ENCODE measurements at regions not wholly inside any gene's neighbourhood (a gene's known extent, or its start where the extent isn't known, plus 50 kb on each side); places are given as distances from the start of the nearest gene placed in this dataset.

DNA sequence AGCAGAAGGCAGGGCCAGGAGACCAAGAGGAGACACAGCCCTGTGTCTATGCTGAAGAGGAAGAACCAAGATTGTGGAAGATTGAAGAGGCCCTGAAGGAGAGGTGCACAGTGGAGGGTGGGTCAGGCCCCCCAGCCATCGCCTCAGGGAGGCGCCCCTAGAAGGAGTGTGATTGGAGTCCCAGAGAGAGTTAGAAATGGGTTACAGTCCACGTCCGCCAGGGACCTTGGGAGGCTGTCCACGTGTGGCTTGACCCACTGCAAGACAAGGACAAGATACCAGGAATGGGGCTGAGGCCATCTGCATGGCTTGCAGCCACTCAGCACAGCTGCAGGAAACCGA is 375.1 kb downstream of the NPHP4 start:
- no peaks in the 10 kb centered on the region for H4K20me1 ChIP-seq (ENCODE audit: insufficient read depth, low read length)
- Mint-ChIP-seq H3K4me1 (no peaks in the 10 kb centered on the region), H3K27me3 (ENCODE audit: low read depth in 3 of 3) (peaks cover 1 to 7% (median 6%) of the 10 kb centered on the region in 3 donors), H3K36me3 (no peaks in the 10 kb centered on the region), H3K4me3 (no peak overlapping the region), H3K27ac (no peak overlapping the region), H3K9me3 (peaks cover 0 to 3% (median 0%) of the 10 kb centered on the region in 7 donors)
- intact Hi-C loops (cut with micrococcal nuclease) = no loop called here
- H3K79me2 ChIP-seq (ENCODE audit: insufficient read depth, low read length) = no peaks in the 10 kb centered on the region
- TF ChIP-seq, protein P1, sequence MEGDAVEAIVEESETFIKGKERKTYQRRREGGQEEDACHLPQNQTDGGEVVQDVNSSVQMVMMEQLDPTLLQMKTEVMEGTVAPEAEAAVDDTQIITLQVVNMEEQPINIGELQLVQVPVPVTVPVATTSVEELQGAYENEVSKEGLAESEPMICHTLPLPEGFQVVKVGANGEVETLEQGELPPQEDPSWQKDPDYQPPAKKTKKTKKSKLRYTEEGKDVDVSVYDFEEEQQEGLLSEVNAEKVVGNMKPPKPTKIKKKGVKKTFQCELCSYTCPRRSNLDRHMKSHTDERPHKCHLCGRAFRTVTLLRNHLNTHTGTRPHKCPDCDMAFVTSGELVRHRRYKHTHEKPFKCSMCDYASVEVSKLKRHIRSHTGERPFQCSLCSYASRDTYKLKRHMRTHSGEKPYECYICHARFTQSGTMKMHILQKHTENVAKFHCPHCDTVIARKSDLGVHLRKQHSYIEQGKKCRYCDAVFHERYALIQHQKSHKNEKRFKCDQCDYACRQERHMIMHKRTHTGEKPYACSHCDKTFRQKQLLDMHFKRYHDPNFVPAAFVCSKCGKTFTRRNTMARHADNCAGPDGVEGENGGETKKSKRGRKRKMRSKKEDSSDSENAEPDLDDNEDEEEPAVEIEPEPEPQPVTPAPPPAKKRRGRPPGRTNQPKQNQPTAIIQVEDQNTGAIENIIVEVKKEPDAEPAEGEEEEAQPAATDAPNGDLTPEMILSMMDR (IDR thresholded peaks at IDR 0.05) = no peak
- no peak overlapping the region for H2AFZ ChIP-seq (ENCODE audit: insufficient read depth, low read depth, low read length, poor library complexity, severe bottlenecking)
- 72% methylated on average over 6 of the region's 6 CpGs for WGBS (ENCODE audit: insufficient coverage)
- H3K27me3 ChIP-seq (ENCODE audit: control insufficient read depth in 2 of 2, insufficient read depth in 2 of 2, low read length in 2 of 2) = no peaks in the 10 kb centered on the region
- H3K27ac ChIP-seq (ENCODE audit: low read depth in 1 of 2, low read length in 2 of 2) = no peak overlapping the region
- H3K4me1 ChIP-seq (ENCODE audit: control insufficient read depth in 1 of 2, insufficient read depth in 2 of 2, low read length in 2 of 2) = no peaks in the 10 kb centered on the region
- no peak overlapping the region for H3K4me3 ChIP-seq (replicated peaks in 1 of 3; ENCODE audit: low read depth in 2 of 3, low read length in 3 of 3)
- DNase-seq = no peak
- H3K9ac ChIP-seq (ENCODE audit: insufficient read depth, low read length, poor library complexity, severe bottlenecking) = no peak overlapping the region
- no peaks in the 10 kb centered on the region for H3K9me3 ChIP-seq (replicated peaks in 1 of 2; ENCODE audit: control insufficient read depth in 1 of 2, insufficient read depth in 1 of 2, low read length in 2 of 2)
- H3K4me2 ChIP-seq (replicated peaks; ENCODE audit: extremely low read depth, low read length, poor library complexity, severe bottlenecking) = no peak overlapping the region
- no peaks in the 10 kb centered on the region for H3K36me3 ChIP-seq (replicated peaks in 1 of 2; ENCODE audit: control insufficient read depth in 1 of 2, insufficient read depth in 2 of 2, low read length in 2 of 2)

DNA sequence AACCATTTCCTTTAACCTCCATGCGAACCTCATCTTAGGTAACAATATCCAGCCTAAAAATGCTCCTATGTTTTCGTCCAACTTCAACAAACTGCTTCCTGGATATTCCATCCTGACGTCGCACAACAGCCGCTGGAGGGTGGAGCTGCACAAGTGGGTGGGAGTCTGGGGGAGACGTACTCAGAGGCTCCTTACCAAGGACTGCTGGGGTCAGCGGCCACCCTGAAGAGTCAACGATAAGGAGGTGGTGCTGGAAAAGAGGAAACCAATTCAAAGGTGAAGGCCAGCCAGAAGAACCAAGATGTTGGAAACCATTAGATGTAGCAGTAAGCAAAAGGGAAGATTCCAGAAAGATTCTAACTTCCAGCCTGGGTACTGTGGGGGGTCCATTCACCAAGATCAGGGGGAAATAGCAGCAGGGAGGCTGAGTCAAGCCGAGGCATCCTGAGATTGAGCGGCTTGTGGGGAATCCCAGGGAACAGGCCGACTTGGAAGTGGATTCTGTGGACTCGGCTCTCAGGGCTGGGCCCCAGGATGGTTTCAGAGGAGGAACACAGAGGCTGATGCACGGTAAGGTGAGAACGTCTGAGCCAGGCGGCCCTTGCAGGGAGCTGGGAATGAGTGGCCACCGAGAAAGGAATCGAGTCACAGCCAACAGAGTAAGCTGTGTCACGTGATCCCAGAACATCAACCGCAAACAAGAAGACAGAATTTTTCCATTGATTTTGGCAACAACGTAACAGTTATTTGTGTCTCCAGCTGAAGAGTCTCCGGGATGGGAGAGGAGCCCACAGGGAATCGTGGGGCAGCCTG is 375.7 kb downstream of the NPHP4 start:
- H3K4me1 ChIP-seq (ENCODE audit: control insufficient read depth in 1 of 2, insufficient read depth in 2 of 2, low read length in 2 of 2) = no peaks in the 10 kb centered on the region
- no peak overlapping the region for H3K4me3 ChIP-seq (replicated peaks in 1 of 3; ENCODE audit: low read depth in 2 of 3, low read length in 3 of 3)
- no peak overlapping the region for H3K4me2 ChIP-seq (replicated peaks; ENCODE audit: extremely low read depth, low read length, poor library complexity, severe bottlenecking)
- Mint-ChIP-seq H3K27ac (no peak overlapping the region), H3K36me3 (no peaks in the 10 kb centered on the region), H3K9me3 (peaks cover 0 to 3% (median 0%) of the 10 kb centered on the region in 7 donors), H3K4me3 (no peak overlapping the region), H3K27me3 (ENCODE audit: low read depth in 3 of 3) (peaks cover 1 to 7% (median 6%) of the 10 kb centered on the region in 3 donors), H3K4me1 (no peaks in the 10 kb centered on the region)
- intact Hi-C loops (cut with micrococcal nuclease) = no loop called here
- 91% methylated on average over 14 of the region's 22 CpGs for WGBS (ENCODE audit: insufficient coverage)
- DNase-seq = no peak
- H4K20me1 ChIP-seq (ENCODE audit: insufficient read depth, low read length) = no peaks in the 10 kb centered on the region
- H3K9me3 ChIP-seq (replicated peaks in 1 of 2; ENCODE audit: control insufficient read depth in 1 of 2, insufficient read depth in 1 of 2, low read length in 2 of 2) = no peaks in the 10 kb centered on the region
- no peak overlapping the region for H3K27ac ChIP-seq (ENCODE audit: low read depth in 1 of 2, low read length in 2 of 2)
- no peak overlapping the region for H3K9ac ChIP-seq (ENCODE audit: insufficient read depth, low read length, poor library complexity, severe bottlenecking)
- H3K79me2 ChIP-seq (ENCODE audit: insufficient read depth, low read length) = no peaks in the 10 kb centered on the region
- TF ChIP-seq, protein P1 (IDR thresholded peaks at IDR 0.05) = no peak
- H2AFZ ChIP-seq (ENCODE audit: insufficient read depth, low read depth, low read length, poor library complexity, severe bottlenecking) = no peak overlapping the region
- H3K27me3 ChIP-seq (ENCODE audit: control insufficient read depth in 2 of 2, insufficient read depth in 2 of 2, low read length in 2 of 2) = no peaks in the 10 kb centered on the region
- no peaks in the 10 kb centered on the region for H3K36me3 ChIP-seq (replicated peaks in 1 of 2; ENCODE audit: control insufficient read depth in 1 of 2, insufficient read depth in 2 of 2, low read length in 2 of 2)
